ENCODE measurements at regions not wholly inside any gene's neighbourhood (a gene's known extent, or its start where the extent isn't known, plus 50 kb on each side); places are given as distances from the start of the nearest gene placed in this dataset.

GRCh38 chr1:48164571-48164970 lies 57.9 kb upstream of the SLC5A9 start:
- ATAC-seq (no peak), DNase-seq (no peak)
- intact Hi-C loops (cut with DNase I): no loop called here
- 83 to 88% (median 88%) methylated on average over 4 of the region's 4 CpGs for WGBS, 3 donors
- Histone ChIP-seq H3K27me3 (ENCODE audit: insufficient read depth in 3 of 3, low read length in 2 of 3) (no peaks in the 10 kb centered on the region), H3K9me3 (no peaks in the 10 kb centered on the region), H3K27ac (no peak overlapping the region), H3K36me3 (ENCODE audit: insufficient read depth in 1 of 2, low read depth in 1 of 2) (no peaks in the 10 kb centered on the region), H3K4me1 (no peaks in the 10 kb centered on the region), H3K4me3 (no peak overlapping the region)
- no peak for TF ChIP-seq CTCF (IDR thresholded peaks at IDR 0.05)

GRCh38 chr1:48160486-48161132 lies 61.9 kb upstream of the SLC5A9 start:
- H3K36me3 ChIP-seq (ENCODE audit: insufficient read depth in 1 of 2, low read depth in 1 of 2): no peaks in the 10 kb centered on the region
- intact Hi-C loops (cut with DNase I): no loop called here
- H3K27ac ChIP-seq: no peak overlapping the region
- H3K4me1 ChIP-seq: no peaks in the 10 kb centered on the region
- DNase-seq (no peak), ATAC-seq (no peak)
- TF ChIP-seq CTCF (IDR thresholded peaks at IDR 0.05): no peak
- WGBS, 3 donors: 45 to 69% (median 63%) methylated on average over 6 of the region's 6 CpGs
- no peaks in the 10 kb centered on the region for H3K27me3 ChIP-seq (ENCODE audit: insufficient read depth in 3 of 3, low read length in 2 of 3)
- no peak overlapping the region for H3K4me3 ChIP-seq
- H3K9me3 ChIP-seq: no peaks in the 10 kb centered on the region

GRCh38 chr1:48139275-48139674 lies 83.2 kb upstream of the SLC5A9 start:
- no peaks in the 10 kb centered on the region for H3K9me3 ChIP-seq

GRCh38 chr1:48127735-48128685 lies 94.5 kb upstream of the SLC5A9 start:
- Histone ChIP-seq H3K27ac (no peak overlapping the region), H3K4me3 (no peak overlapping the region), H3K27me3 (ENCODE audit: insufficient read depth in 3 of 3, low read length in 2 of 3) (no peaks in the 10 kb centered on the region), H3K9me3 (no peaks in the 10 kb centered on the region), H3K36me3 (ENCODE audit: insufficient read depth in 1 of 2, low read depth in 1 of 2) (no peaks in the 10 kb centered on the region), H3K4me1 (no peaks in the 10 kb centered on the region)
- 81 to 86% (median 82%) methylated on average over 5 of the region's 5 CpGs for WGBS, 3 donors
- DNase-seq (no peak), ATAC-seq (no peak)
- intact Hi-C loops (cut with DNase I): no loop called here
- TF ChIP-seq CTCF (IDR thresholded peaks at IDR 0.05): no peak

More at GRCh38 chr1:48139275-48139674, 83.2 kb upstream of the SLC5A9 start:
- Histone ChIP-seq H3K27ac (no peak overlapping the region), H3K36me3 (ENCODE audit: insufficient read depth in 1 of 2, low read depth in 1 of 2) (no peaks in the 10 kb centered on the region), H3K4me1 (no peaks in the 10 kb centered on the region), H3K4me3 (no peak overlapping the region), H3K27me3 (ENCODE audit: insufficient read depth in 3 of 3, low read length in 2 of 3) (peaks cover 0 to 2% (median 0%) of the 10 kb centered on the region in 3 donors)
- WGBS, 3 donors: 70 to 74% (median 73%) methylated on average over 2 of the region's 2 CpGs
- ATAC-seq (no peak), DNase-seq (no peak)
- no peak for TF ChIP-seq CTCF (IDR thresholded peaks at IDR 0.05)
- intact Hi-C loops (cut with DNase I): no loop called here

Data from psoas muscle (tissue), 7 donors.